ENCODE measurements at regions not wholly inside any gene's neighbourhood (a gene's known extent, or its start where the extent isn't known, plus 50 kb on each side); places are given as distances from the start of the nearest gene placed in this dataset.
"Not testable (repeated sequence)": the region's sequence is repeated elsewhere in the genome, so short reads cannot be mapped to it uniquely, and the experiment has no call there.

- BruUV-seq (replicated peaks), result no TSS peak
- H3K9me3 ChIP-seq (ENCODE audit: insufficient read depth, low read depth), result no peaks in the 10 kb centered on the region
- no peak overlapping the region for H3K4me3 ChIP-seq
- H2AFZ ChIP-seq, result no peak overlapping the region
- peaks cover 23% of the 10 kb centered on the region; the same call in 1 of the 2 replicates for H3K27me3 ChIP-seq (ENCODE audit: insufficient read depth, low read depth)
- TF ChIP-seq, protein P1, sequence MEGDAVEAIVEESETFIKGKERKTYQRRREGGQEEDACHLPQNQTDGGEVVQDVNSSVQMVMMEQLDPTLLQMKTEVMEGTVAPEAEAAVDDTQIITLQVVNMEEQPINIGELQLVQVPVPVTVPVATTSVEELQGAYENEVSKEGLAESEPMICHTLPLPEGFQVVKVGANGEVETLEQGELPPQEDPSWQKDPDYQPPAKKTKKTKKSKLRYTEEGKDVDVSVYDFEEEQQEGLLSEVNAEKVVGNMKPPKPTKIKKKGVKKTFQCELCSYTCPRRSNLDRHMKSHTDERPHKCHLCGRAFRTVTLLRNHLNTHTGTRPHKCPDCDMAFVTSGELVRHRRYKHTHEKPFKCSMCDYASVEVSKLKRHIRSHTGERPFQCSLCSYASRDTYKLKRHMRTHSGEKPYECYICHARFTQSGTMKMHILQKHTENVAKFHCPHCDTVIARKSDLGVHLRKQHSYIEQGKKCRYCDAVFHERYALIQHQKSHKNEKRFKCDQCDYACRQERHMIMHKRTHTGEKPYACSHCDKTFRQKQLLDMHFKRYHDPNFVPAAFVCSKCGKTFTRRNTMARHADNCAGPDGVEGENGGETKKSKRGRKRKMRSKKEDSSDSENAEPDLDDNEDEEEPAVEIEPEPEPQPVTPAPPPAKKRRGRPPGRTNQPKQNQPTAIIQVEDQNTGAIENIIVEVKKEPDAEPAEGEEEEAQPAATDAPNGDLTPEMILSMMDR (conservative IDR thresholded peaks at IDR 0.05), result no peak
- no peak for TF ChIP-seq EZH2 (IDR thresholded peaks at IDR 0.05; ENCODE audit: low read depth)
- no peak for DNase-seq
- H3K9me2 ChIP-seq (ENCODE audit: insufficient read depth), result no peaks in the 10 kb centered on the region
- H3K4me2 ChIP-seq, result no peak overlapping the region
- ChIA-PET POLR2A (ENCODE audit: unreplicated experiment) (interaction anchor here (0.6 kb wide), 1 partner anchor 346 kb away, joined by 4 read pairs; no protein-coding TSS in a partner anchor), CTCF (no interaction called here)
- intact Hi-C loops (cut with micrococcal nuclease; ENCODE audit: unreplicated experiment), result no loop called here
- no peaks in the 10 kb centered on the region for H3K36me3 ChIP-seq (ENCODE audit: low read depth)
- H3K4me1 ChIP-seq (replicated peaks; ENCODE audit: insufficient read depth), result no peaks in the 10 kb centered on the region
- no peaks in the 10 kb centered on the region for H4K20me1 ChIP-seq (ENCODE audit: insufficient read depth)
- no peaks in the 10 kb centered on the region for H3F3A ChIP-seq (ENCODE audit: insufficient read depth, low read depth)
- H3K27ac ChIP-seq, result no peak overlapping the region
- no peaks in the 10 kb centered on the region for H3K79me2 ChIP-seq (ENCODE audit: low read depth)
Observed at GRCh38 chr4:42310358-42310757, 86.9 kb upstream of the SHISA3 start.

DNA sequence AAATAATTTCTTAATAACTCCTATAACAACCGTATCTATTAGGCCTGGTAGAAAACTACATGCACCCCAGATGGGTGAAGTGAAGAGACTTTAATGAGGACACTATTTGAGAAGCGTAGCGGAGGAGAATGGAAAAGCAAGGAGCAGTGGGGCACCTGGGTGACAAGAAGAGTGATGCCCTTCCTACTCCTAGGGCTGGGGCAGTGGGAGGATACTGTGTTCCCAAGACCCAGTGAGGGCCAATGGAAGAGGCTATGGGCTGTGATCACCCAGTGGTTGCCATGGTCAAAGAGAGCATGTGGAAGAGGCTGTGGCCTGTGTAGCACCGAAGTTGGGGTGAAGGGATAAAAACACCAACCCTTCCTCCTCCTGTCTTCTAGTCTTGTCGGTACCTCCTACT, 86.5 kb upstream of the SHISA3 start:
- H4K20me1 ChIP-seq (ENCODE audit: insufficient read depth), result no peaks in the 10 kb centered on the region
- H3K27ac ChIP-seq, result no peak overlapping the region
- no peaks in the 10 kb centered on the region for H3K4me1 ChIP-seq (replicated peaks; ENCODE audit: insufficient read depth)
- no peaks in the 10 kb centered on the region for H3K9me3 ChIP-seq (ENCODE audit: insufficient read depth, low read depth)
- H3K4me2 ChIP-seq, result no peak overlapping the region
- no TSS peak for BruUV-seq (replicated peaks)
- no peaks in the 10 kb centered on the region for H3K79me2 ChIP-seq (ENCODE audit: low read depth)
- peaks cover 23% of the 10 kb centered on the region; the same call in 1 of the 2 replicates for H3K27me3 ChIP-seq (ENCODE audit: insufficient read depth, low read depth)
- no peaks in the 10 kb centered on the region for H3K9me2 ChIP-seq (ENCODE audit: insufficient read depth)
- intact Hi-C loops (cut with micrococcal nuclease; ENCODE audit: unreplicated experiment), result no loop called here
- TF ChIP-seq, protein P1 (conservative IDR thresholded peaks at IDR 0.05), result no peak
- no peak for TF ChIP-seq EZH2 (IDR thresholded peaks at IDR 0.05; ENCODE audit: low read depth)
- no peak for DNase-seq
- no peak overlapping the region for H2AFZ ChIP-seq
- no peaks in the 10 kb centered on the region for H3K36me3 ChIP-seq (ENCODE audit: low read depth)
- H3K4me3 ChIP-seq, result no peak overlapping the region
- ChIA-PET CTCF (no interaction called here), POLR2A (ENCODE audit: unreplicated experiment) (interaction anchor here (0.6 kb wide), 1 partner anchor 346 kb away, joined by 4 read pairs; no protein-coding TSS in a partner anchor)
- H3F3A ChIP-seq (ENCODE audit: insufficient read depth, low read depth), result no peaks in the 10 kb centered on the region

DNA sequence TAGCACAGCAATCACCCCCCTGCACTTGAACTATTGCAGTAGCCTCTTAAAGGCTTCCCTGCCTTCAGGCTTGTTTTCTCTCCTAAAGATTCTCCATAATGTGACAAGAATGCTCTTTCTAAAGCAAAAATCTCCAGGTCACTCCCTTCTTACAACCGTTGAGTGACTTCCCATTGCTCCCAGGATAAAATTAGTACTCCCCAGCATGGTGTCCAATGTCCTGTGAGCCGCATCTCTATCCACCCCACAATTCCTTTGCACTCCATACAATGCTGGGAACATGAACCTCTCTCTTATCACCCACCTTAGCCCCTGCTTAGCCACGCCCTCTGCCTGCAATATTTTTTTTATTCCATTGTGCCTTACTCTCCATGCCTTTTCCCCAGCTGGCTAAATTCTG, 85.7 kb upstream of the SHISA3 start:
- H3K36me3 ChIP-seq (ENCODE audit: low read depth), result no peaks in the 10 kb centered on the region
- no peaks in the 10 kb centered on the region for H3K79me2 ChIP-seq (ENCODE audit: low read depth)
- H4K20me1 ChIP-seq (ENCODE audit: insufficient read depth), result no peaks in the 10 kb centered on the region
- CTCF ChIA-PET, result no interaction called here
- H3K4me3 ChIP-seq, result no peak overlapping the region
- no peak overlapping the region for H2AFZ ChIP-seq
- no peak for DNase-seq
- BruUV-seq (replicated peaks), result no TSS peak
- H3K4me1 ChIP-seq (replicated peaks; ENCODE audit: insufficient read depth), result no peaks in the 10 kb centered on the region
- no peaks in the 10 kb centered on the region for H3K9me3 ChIP-seq (ENCODE audit: insufficient read depth, low read depth)
- POLR2A ChIA-PET (ENCODE audit: unreplicated experiment), result no interaction called here
- no peaks in the 10 kb centered on the region for H3K9me2 ChIP-seq (ENCODE audit: insufficient read depth)
- H3K27ac ChIP-seq, result no peak overlapping the region
- no peaks in the 10 kb centered on the region for H3F3A ChIP-seq (ENCODE audit: insufficient read depth, low read depth)
- H3K27me3 ChIP-seq (ENCODE audit: insufficient read depth, low read depth), result peaks cover 30% of the 10 kb centered on the region; the same call in 1 of the 2 replicates
- H3K4me2 ChIP-seq, result no peak overlapping the region
- intact Hi-C loops (cut with micrococcal nuclease; ENCODE audit: unreplicated experiment), result no loop called here
- no peak for TF ChIP-seq EZH2 (IDR thresholded peaks at IDR 0.05; ENCODE audit: low read depth)
- TF ChIP-seq, protein P1 (conservative IDR thresholded peaks at IDR 0.05), result no peak

DNA sequence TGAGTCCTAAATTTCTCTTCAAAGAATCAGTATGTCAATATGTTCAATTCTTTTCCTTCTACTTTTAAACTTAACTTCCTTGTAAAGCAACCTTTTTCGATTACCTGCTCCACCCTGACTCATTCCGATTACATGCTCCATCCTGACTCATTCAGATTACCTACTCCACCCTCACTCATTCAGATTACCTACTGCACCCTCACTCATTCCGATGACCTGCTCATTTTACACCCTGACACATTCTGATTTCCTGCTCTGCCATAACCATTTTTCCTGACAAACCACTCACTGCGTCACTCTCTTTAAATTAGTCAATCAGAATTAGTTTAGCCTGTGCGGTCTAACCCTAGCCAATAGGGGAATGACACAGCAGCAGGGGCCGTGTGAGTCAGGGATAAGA, 83.9 kb upstream of the SHISA3 start:
- POLR2A ChIA-PET (ENCODE audit: unreplicated experiment); BruUV-seq (replicated peaks); CTCF ChIA-PET; H3K4me1 ChIP-seq (replicated peaks; ENCODE audit: insufficient read depth); intact Hi-C loops (cut with micrococcal nuclease; ENCODE audit: unreplicated experiment); H3K4me3 ChIP-seq; H4K20me1 ChIP-seq (ENCODE audit: insufficient read depth); H3K36me3 ChIP-seq (ENCODE audit: low read depth); H3K4me2 ChIP-seq; H3F3A ChIP-seq (ENCODE audit: insufficient read depth, low read depth); DNase-seq; H3K9me2 ChIP-seq (ENCODE audit: insufficient read depth); H2AFZ ChIP-seq; H3K9me3 ChIP-seq (ENCODE audit: insufficient read depth, low read depth); H3K79me2 ChIP-seq (ENCODE audit: low read depth); H3K27ac ChIP-seq: not testable (repeated sequence)
- peaks cover 27% of the 10 kb centered on the region; the same call in 1 of the 2 replicates for H3K27me3 ChIP-seq (ENCODE audit: insufficient read depth, low read depth)
